ENCODE measurements at regions not wholly inside any gene's neighbourhood (a gene's known extent, or its start where the extent isn't known, plus 50 kb on each side); places are given as distances from the start of the nearest gene placed in this dataset.

DNA sequence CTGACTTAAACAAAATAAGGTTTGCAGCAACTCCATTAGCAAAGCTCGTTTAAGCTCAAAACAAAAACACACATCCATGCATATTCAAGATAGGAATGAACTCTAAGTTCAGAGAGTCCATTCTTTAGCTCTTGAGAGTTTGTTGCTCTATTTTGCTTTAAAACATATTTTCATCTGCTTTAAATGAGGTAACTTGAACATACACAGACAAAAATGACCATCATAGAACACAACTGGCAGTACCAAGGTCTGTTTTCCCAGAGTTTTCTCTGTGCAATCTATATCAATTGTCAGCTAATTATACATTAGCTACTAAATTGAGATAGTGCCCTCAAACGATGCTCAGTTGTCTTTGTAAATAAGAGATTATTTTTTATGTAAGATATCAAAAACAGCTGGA, 423.2 kb upstream of the ANO3 start:
- no peaks in the 10 kb centered on the region for H3K36me3 ChIP-seq (ENCODE audit: control insufficient read depth, insufficient read depth, low read length)
- no peaks in the 10 kb centered on the region for H3K27me3 ChIP-seq (ENCODE audit: control insufficient read depth, insufficient read depth, low read length)
- H3K4me3 ChIP-seq (ENCODE audit: low read depth, low read length), result no peak overlapping the region
- H3K4me1 ChIP-seq (ENCODE audit: control insufficient read depth, insufficient read depth, low read length), result no peaks in the 10 kb centered on the region
- H3K27ac ChIP-seq (ENCODE audit: low read depth, low read length), result no peak overlapping the region
- H3K9ac ChIP-seq (ENCODE audit: low read depth, low read length), result no peak overlapping the region
- no peaks in the 10 kb centered on the region for H3K9me3 ChIP-seq (ENCODE audit: control insufficient read depth, insufficient read depth, low read length)

DNA sequence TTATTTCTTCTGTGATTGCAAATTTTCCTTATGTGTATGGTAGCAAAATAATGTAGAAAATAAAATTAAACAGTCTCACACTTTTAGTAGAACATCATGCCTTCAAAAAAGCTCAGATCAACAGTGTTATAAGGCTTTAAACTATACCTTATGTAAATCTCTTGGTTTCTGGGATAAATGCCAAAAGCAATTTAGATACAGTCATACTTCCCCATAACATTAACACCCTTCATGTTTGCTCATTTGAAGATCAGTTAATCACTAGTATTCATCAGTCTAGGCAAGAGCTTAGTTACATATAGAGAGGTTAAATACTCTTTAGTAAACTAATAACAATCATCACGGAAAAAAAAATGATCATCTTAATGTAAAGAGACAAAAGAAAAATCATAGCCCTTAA, 421.8 kb upstream of the ANO3 start:
- Histone ChIP-seq H3K36me3 (ENCODE audit: control insufficient read depth, insufficient read depth, low read length) (no peaks in the 10 kb centered on the region), H3K9me3 (ENCODE audit: control insufficient read depth, insufficient read depth, low read length) (no peaks in the 10 kb centered on the region), H3K4me1 (ENCODE audit: control insufficient read depth, insufficient read depth, low read length) (no peaks in the 10 kb centered on the region)

GRCh38 chr11:25920356-25920755, 411.6 kb upstream of the ANO3 start:
- Histone ChIP-seq H3K27me3 (ENCODE audit: control insufficient read depth, insufficient read depth, low read length) (no peaks in the 10 kb centered on the region), H3K4me3 (ENCODE audit: low read depth, low read length) (no peak overlapping the region), H3K9ac (ENCODE audit: low read depth, low read length) (no peak overlapping the region), H3K4me1 (ENCODE audit: control insufficient read depth, insufficient read depth, low read length) (no peaks in the 10 kb centered on the region), H3K9me3 (ENCODE audit: control insufficient read depth, insufficient read depth, low read length) (peaks cover 10% of the 10 kb centered on the region; the same call in 1 of the 2 replicates), H3K36me3 (ENCODE audit: control insufficient read depth, insufficient read depth, low read length) (no peaks in the 10 kb centered on the region), H3K27ac (ENCODE audit: low read depth, low read length) (no peak overlapping the region)

More for the DNA sequence above, 421.8 kb upstream of the ANO3 start:
- no peak overlapping the region for H3K27ac ChIP-seq (ENCODE audit: low read depth, low read length)
- H3K4me3 ChIP-seq (ENCODE audit: low read depth, low read length), result no peak overlapping the region
- H3K27me3 ChIP-seq (ENCODE audit: control insufficient read depth, insufficient read depth, low read length), result no peaks in the 10 kb centered on the region
- no peak overlapping the region for H3K9ac ChIP-seq (ENCODE audit: low read depth, low read length)

DNA sequence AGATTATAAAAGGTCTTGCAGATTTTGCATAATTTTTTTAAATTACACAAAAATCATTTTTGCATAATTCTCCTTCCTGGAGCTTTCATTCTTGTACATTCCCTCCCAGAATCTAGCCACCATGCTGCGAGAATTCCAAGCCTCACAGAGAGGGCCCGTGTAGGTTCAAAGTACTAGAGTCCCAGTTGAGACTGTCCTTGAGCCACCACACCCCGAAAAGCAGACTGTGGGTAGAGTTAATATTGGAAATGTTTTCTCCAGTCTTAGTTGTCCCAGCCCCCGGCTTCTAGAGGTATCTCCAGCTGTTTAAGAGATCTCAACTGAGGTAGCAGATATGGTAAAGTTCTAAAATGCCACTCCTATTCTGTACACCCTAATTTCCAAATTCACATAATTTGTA, 407.3 kb upstream of the ANO3 start:
- no peak overlapping the region for H3K4me3 ChIP-seq (ENCODE audit: low read depth, low read length)
- no peaks in the 10 kb centered on the region for H3K36me3 ChIP-seq (ENCODE audit: control insufficient read depth, insufficient read depth, low read length)
- no peaks in the 10 kb centered on the region for H3K4me1 ChIP-seq (ENCODE audit: control insufficient read depth, insufficient read depth, low read length)
- peaks cover 10% of the 10 kb centered on the region; the same call in 1 of the 2 replicates for H3K9me3 ChIP-seq (ENCODE audit: control insufficient read depth, insufficient read depth, low read length)
- H3K27me3 ChIP-seq (ENCODE audit: control insufficient read depth, insufficient read depth, low read length), result no peaks in the 10 kb centered on the region
- H3K27ac ChIP-seq (ENCODE audit: low read depth, low read length), result no peak overlapping the region
- no peak overlapping the region for H3K9ac ChIP-seq (ENCODE audit: low read depth, low read length)

GRCh38 chr11:25925359-25925758, 406.6 kb upstream of the ANO3 start:
- Histone ChIP-seq H3K27ac (ENCODE audit: low read depth, low read length) (no peak overlapping the region), H3K4me3 (ENCODE audit: low read depth, low read length) (no peak overlapping the region), H3K9ac (ENCODE audit: low read depth, low read length) (no peak overlapping the region), H3K4me1 (ENCODE audit: control insufficient read depth, insufficient read depth, low read length) (no peaks in the 10 kb centered on the region), H3K9me3 (ENCODE audit: control insufficient read depth, insufficient read depth, low read length) (peaks cover 10% of the 10 kb centered on the region; the same call in 1 of the 2 replicates), H3K27me3 (ENCODE audit: control insufficient read depth, insufficient read depth, low read length) (no peaks in the 10 kb centered on the region), H3K36me3 (ENCODE audit: control insufficient read depth, insufficient read depth, low read length) (no peaks in the 10 kb centered on the region)

DNA sequence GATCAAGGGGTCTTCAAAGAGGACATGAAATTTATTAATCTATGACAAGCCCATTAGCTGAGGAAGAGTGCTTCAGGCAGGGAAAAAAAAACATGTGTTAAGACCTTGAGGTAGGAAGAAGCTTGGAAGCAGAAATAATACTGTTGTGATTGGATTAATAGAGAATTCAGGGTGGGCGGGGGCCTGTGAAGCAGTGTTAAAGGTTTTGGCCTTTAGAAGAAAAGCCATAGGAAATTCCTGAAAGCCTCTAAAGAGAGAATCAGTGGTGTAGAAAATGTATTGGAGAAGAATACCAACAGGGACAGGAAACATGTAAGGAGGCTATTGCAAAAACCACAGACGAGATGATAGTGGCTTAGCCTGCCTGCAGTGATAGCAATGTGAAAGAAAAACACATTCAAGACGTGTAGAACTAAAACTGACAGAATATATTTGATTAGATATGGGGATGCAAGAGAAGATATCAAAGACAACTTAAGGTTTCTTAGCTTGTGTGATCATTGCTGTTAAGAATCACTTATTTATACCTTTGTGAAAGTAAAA, 404.4 kb upstream of the ANO3 start:
- Histone ChIP-seq H3K4me1 (ENCODE audit: control insufficient read depth, insufficient read depth, low read length) (no peaks in the 10 kb centered on the region), H3K36me3 (ENCODE audit: control insufficient read depth, insufficient read depth, low read length) (no peaks in the 10 kb centered on the region), H3K9me3 (ENCODE audit: control insufficient read depth, insufficient read depth, low read length) (0 out of 2 replicates have a peak, but pooled peaks cover 7% of the 10 kb centered on the region)

GRCh38 chr11:25928076-25928475, 403.9 kb upstream of the ANO3 start:
- no peaks in the 10 kb centered on the region for H3K27me3 ChIP-seq (ENCODE audit: control insufficient read depth, insufficient read depth, low read length)
- no peak overlapping the region for H3K27ac ChIP-seq (ENCODE audit: low read depth, low read length)
- no peak overlapping the region for H3K4me3 ChIP-seq (ENCODE audit: low read depth, low read length)
- no peaks in the 10 kb centered on the region for H3K4me1 ChIP-seq (ENCODE audit: control insufficient read depth, insufficient read depth, low read length)
- 0 out of 2 replicates have a peak, but pooled peaks cover 12% of the 10 kb centered on the region for H3K9me3 ChIP-seq (ENCODE audit: control insufficient read depth, insufficient read depth, low read length)
- H3K36me3 ChIP-seq (ENCODE audit: control insufficient read depth, insufficient read depth, low read length), result no peaks in the 10 kb centered on the region
- no peak overlapping the region for H3K9ac ChIP-seq (ENCODE audit: low read depth, low read length)

More for the DNA sequence above, 404.4 kb upstream of the ANO3 start:
- Histone ChIP-seq H3K27me3 (ENCODE audit: control insufficient read depth, insufficient read depth, low read length) (no peaks in the 10 kb centered on the region), H3K9ac (ENCODE audit: low read depth, low read length) (no peak overlapping the region), H3K4me3 (ENCODE audit: low read depth, low read length) (no peak overlapping the region), H3K27ac (ENCODE audit: low read depth, low read length) (no peak overlapping the region)

- Histone ChIP-seq H3K9me3 (ENCODE audit: control insufficient read depth, insufficient read depth, low read length) (peaks cover 9% of the 10 kb centered on the region), H3K36me3 (ENCODE audit: control insufficient read depth, insufficient read depth, low read length) (no peaks in the 10 kb centered on the region), H3K9ac (ENCODE audit: low read depth, low read length) (no peak overlapping the region), H3K27ac (ENCODE audit: low read depth, low read length) (no peak overlapping the region), H3K4me3 (ENCODE audit: low read depth, low read length) (no peak overlapping the region), H3K4me1 (ENCODE audit: control insufficient read depth, insufficient read depth, low read length) (peaks cover 10% of the 10 kb centered on the region), H3K27me3 (ENCODE audit: control insufficient read depth, insufficient read depth, low read length) (no peaks in the 10 kb centered on the region)
These were observed 393.0 kb upstream of the ANO3 start for GRCh38 chr11:25938952-25939351.

DNA sequence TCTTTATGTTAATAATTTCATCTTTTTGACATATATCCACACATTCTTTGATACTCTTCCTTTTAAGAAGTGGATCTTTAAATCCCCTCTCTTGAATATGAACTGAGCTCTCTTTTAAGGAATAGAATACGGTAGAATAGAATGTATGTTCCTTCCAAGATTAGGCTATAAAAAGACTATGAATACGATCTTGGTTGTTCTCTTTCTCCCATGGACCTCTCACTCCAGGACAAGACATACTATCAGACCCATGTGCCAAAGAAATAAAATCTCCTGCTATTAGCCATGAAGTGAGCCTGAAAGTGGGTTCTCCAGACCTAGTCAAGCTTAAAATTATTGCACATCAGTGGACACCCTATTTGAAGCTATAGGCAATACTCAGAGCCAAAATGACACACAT, 392.2 kb upstream of the ANO3 start:
- Histone ChIP-seq H3K9ac (ENCODE audit: low read depth, low read length) (no peak overlapping the region), H3K36me3 (ENCODE audit: control insufficient read depth, insufficient read depth, low read length) (no peaks in the 10 kb centered on the region), H3K9me3 (ENCODE audit: control insufficient read depth, insufficient read depth, low read length) (peaks cover 7% of the 10 kb centered on the region), H3K4me1 (ENCODE audit: control insufficient read depth, insufficient read depth, low read length) (peaks cover 10% of the 10 kb centered on the region), H3K27me3 (ENCODE audit: control insufficient read depth, insufficient read depth, low read length) (no peaks in the 10 kb centered on the region), H3K27ac (ENCODE audit: low read depth, low read length) (no peak overlapping the region), H3K4me3 (ENCODE audit: low read depth, low read length) (no peak overlapping the region)

GRCh38 chr11:25941353-25941752, 390.6 kb upstream of the ANO3 start:
- Histone ChIP-seq H3K27ac (ENCODE audit: low read depth, low read length) (no peak overlapping the region), H3K9ac (ENCODE audit: low read depth, low read length) (no peak overlapping the region), H3K9me3 (ENCODE audit: control insufficient read depth, insufficient read depth, low read length) (no peaks in the 10 kb centered on the region; the same call in 1 of the 2 replicates), H3K4me3 (ENCODE audit: low read depth, low read length) (no peak overlapping the region), H3K27me3 (ENCODE audit: control insufficient read depth, insufficient read depth, low read length) (no peaks in the 10 kb centered on the region), H3K4me1 (ENCODE audit: control insufficient read depth, insufficient read depth, low read length) (peaks cover 10% of the 10 kb centered on the region), H3K36me3 (ENCODE audit: control insufficient read depth, insufficient read depth, low read length) (no peaks in the 10 kb centered on the region)

- Histone ChIP-seq H3K9me3 (ENCODE audit: control insufficient read depth, insufficient read depth, low read length) (no peaks in the 10 kb centered on the region), H3K4me3 (ENCODE audit: low read depth, low read length) (no peak overlapping the region), H3K4me1 (ENCODE audit: control insufficient read depth, insufficient read depth, low read length) (peaks cover 16% of the 10 kb centered on the region), H3K27ac (ENCODE audit: low read depth, low read length) (no peak overlapping the region), H3K9ac (ENCODE audit: low read depth, low read length) (no peak overlapping the region), H3K36me3 (ENCODE audit: control insufficient read depth, insufficient read depth, low read length) (no peaks in the 10 kb centered on the region), H3K27me3 (ENCODE audit: control insufficient read depth, insufficient read depth, low read length) (no peaks in the 10 kb centered on the region)
These were observed 388.9 kb upstream of the ANO3 start for GRCh38 chr11:25943031-25943430.
